HG02870 (cell line): ENCODE measurements at regions not wholly inside any gene's neighbourhood (a gene's known extent, or its start where the extent isn't known, plus 50 kb on each side); places are given as distances from the start of the nearest gene placed in this dataset.

Source experiments
- ATAC-seq: cut with Tn5 transposase; IDR thresholded peaks from one replicate; pipeline ENCODE4 v1.9.1; 2021; ENCODE audit warnings: mild to moderate bottlenecking, moderate library complexity; ENCODE audit not compliant: unreplicated experiment

GRCh38 chr6:113381959-113382358, 475.2 kb upstream of the MARCKS start:
- ATAC-seq: peak; percentile 60

GRCh38 chr6:113383701-113384100, 473.4 kb upstream of the MARCKS start:
- no peak for ATAC-seq

DNA sequence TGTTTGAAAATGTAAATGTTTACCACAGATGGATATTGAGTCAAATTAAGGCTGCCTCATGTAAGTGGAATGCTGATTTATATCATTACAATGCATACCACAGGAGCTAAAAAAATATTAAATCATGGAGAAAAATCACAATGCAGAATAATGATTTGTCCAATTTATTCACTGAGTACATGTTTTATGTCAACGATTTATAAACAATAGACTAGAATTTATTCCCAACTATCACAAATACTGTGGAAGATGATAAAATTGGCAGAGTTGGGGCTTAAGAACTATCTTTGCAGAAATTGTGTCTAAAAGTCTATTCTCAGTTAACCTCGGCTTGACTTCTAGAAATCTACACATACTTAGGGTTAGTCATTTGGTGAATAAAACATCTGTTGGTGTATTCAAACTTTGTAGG, 472.1 kb upstream of the MARCKS start:
- ATAC-seq: no peak

GRCh38 chr6:113388996-113389395, 468.1 kb upstream of the MARCKS start:
- ATAC-seq: no peak

DNA sequence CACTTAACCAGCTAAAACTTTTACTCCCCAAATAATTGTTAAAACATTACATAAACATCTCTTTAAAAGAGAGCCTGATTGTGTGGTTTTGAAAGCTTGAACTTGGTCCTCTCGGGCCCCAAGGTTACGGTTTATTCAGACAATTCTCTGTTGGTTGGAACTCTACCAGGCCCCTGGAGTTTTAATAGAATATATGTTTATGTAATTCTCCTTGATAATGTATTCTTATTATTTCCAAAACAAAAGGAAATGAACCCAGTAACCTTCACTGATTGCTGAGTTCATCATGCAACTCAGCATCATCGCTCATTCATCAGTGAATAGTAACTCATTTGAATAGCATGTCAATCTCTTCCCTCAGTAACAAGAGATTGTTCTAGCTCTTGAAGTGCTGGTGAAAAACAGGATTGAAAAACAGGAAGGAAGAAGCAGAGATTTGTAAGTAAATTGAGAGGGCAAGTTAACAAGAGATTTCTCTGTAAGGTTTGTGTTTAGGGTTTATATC, 464.5 kb upstream of the MARCKS start:
- no peak for ATAC-seq

GRCh38 chr6:113394216-113394615, 462.9 kb upstream of the MARCKS start:
- no peak for ATAC-seq

- ATAC-seq: no peak
Observed at GRCh38 chr6:113394729-113395128, 462.4 kb upstream of the MARCKS start.

DNA sequence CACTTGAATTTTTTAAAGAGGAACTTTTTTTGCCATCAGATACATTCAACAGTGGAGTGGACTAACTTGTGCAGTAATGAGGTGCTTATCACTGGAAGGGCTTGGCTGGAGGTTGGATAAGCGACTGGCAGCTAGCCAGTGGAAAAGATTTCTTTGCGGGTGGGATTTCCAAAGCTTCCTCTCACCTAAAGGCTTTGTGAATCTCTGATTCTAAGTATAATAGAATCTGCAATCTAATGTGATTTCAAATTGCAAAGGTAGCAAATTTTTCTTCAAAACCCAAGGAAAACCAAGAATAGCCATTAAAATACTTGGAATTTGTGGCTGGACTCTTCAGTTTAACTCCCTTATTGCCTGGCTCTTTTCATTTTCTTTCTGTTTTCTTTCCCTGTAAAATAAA, 460.4 kb upstream of the MARCKS start:
- ATAC-seq: no peak

- no peak for ATAC-seq
Observed at GRCh38 chr6:113397236-113397635, 459.9 kb upstream of the MARCKS start.

GRCh38 chr6:113401231-113401630, 455.9 kb upstream of the MARCKS start:
- ATAC-seq: no peak

- no peak for ATAC-seq
Observed at GRCh38 chr6:113402544-113402943, 454.6 kb upstream of the MARCKS start.

GRCh38 chr6:113403966-113404595, 453.1 kb upstream of the MARCKS start:
- ATAC-seq: no peak

DNA sequence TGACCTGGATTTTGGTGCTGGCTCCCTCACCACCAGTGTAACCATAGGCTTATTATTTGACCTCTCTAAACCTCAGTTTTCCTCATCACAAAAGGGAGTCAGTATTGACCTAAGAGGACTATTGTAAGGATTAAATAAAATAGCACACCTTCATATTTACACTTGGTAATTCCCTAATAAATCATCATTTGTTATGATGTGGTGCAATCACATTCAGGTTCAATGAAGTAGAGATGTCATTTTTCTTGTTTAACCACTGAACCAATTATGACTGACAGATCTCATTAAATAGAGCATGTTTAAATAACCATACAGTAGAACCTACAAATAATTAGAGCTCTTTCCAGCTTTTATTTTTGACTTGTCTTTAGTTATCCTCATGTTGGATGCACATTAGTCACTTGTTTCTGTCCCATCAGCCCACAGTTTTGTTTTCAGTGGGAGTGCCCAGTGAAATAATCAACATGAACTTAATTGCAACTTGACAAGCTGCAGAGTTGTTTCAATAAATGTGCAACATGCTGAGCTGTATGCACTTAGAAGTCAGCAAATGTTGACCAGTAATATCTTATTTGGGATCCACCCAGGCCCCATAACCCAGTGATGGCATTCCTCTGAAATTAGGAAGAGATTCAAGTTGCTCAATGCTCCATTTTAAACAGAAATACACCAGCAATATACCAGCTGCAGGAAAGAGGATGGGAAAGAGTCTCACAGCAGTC, 451.7 kb upstream of the MARCKS start:
- ATAC-seq: no peak

- no peak for ATAC-seq
Observed at GRCh38 chr6:113406048-113406695, 451.0 kb upstream of the MARCKS start.

DNA sequence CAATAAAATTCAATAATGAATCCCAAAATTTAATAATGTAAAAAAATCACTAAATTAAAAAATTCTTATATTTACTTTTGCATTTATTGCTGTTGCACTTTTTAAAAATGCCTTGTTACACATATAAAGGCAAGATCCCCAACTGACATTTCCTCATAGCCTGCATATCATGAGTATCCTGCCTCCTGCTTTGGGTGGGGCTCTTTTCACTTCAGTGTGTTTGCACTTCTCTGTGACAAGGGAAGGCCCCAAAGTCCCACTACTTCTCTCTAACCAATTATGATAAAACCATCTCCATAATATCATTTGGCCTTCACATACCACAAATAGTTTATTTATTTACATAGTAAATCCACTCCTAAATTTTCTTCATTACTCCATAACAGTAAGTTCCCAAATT, 446.1 kb upstream of the MARCKS start:
- no peak for ATAC-seq

DNA sequence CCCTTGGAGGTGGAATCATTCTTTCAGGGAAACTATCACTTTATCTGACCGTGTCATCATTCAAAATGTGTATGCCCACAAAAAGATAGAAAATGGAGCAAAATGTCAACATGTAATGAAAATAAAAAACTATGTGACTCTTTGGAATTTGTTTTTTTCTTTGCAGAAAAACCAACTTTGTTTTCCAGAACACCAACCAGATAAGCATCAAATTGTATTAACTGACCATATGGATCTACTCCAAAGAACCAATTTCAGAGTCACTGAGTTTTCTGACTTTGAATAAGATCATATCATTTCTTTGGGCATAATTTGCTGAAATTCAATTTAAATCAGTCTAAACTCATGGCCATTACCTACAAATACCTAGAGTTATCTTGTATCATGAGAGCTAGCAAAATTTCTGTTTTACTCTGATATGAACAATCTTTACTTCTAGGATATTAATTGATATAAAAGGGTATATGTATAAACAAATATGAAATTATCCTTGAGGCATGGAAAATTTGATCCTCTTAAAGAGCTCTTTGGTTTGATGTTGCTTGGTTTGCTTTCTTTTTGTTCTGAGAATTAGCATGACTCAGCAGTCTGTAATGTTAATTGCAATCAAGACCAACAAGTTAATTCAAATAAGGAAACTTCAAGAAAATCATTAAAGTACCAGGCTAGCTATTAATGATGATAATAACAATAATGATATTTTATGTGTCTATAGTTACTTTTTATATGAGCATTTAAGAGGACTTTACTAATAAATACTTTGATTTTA, 444.4 kb upstream of the MARCKS start:
- ATAC-seq: no peak

- ATAC-seq: no peak
Observed at GRCh38 chr6:113414511-113414910, 442.6 kb upstream of the MARCKS start.

- no peak for ATAC-seq
Observed at GRCh38 chr6:113416170-113416569, 441.0 kb upstream of the MARCKS start.

DNA sequence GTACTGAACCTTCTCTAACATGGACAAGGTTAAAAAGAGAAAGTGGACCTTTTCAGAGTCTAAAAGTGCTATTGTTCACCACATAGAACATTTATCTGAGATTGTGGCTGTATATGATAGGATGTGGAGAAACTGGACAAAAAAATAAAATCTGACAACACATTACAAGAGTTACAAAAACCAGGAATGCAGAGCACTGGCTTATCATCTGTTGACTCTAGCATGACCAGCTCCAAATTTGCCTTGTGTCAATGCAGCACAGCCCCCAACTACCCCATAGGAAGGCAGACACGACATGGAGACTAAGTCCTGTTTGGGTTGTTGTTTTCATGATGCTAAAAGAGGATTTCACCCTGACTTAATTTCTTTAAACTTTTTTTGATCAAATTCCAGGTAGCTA, 436.9 kb upstream of the MARCKS start:
- no peak for ATAC-seq

DNA sequence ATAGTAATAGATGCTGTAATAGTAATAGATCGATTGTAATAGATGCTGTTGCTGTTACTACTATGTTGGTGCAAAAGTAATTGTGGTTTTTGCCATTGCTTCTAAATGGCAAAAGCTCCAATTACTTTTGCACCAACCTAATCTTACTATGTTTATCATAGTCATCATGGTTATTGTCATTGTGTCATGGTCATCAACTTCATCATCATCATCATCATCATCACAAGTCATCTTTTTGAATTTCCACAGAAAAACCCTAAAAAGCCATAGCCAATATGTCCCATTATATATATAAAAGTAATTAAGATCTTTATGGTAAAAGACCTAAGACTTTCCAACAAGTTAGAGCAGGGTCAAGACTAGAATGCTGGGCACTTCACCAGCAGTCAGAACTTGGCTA, 435.1 kb upstream of the MARCKS start:
- no peak for ATAC-seq

DNA sequence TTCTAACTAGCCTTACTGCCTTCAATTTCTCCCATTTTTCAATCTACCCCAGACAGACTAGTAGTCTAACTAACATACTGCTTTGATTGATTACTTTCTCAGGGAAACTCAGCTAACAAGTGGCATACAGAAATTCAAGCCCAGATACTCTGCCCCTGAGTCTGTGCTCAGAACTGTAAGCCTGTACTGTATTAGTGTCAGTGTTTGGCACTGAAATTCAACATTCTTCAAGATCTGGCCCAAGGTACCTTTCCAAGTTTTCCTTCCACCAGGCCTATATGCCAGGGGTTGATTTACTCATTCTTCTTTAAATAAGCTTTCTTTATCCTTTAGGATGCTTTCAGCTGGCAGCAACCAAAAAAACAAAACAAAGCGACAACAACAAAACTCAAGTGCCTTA, 433.2 kb upstream of the MARCKS start:
- no peak for ATAC-seq
